HG03039 (cell line): ENCODE measurements at regions not wholly inside any gene's neighbourhood (a gene's known extent, or its start where the extent isn't known, plus 50 kb on each side); places are given as distances from the start of the nearest gene placed in this dataset.

ENCODE experiments used
- ATAC-seq: cut with Tn5 transposase; IDR thresholded peaks from one replicate; pipeline ENCODE4 v1.9.1; 2021; ENCODE audit warnings: mild to moderate bottlenecking, moderate library complexity; ENCODE audit not compliant: unreplicated experiment

DNA sequence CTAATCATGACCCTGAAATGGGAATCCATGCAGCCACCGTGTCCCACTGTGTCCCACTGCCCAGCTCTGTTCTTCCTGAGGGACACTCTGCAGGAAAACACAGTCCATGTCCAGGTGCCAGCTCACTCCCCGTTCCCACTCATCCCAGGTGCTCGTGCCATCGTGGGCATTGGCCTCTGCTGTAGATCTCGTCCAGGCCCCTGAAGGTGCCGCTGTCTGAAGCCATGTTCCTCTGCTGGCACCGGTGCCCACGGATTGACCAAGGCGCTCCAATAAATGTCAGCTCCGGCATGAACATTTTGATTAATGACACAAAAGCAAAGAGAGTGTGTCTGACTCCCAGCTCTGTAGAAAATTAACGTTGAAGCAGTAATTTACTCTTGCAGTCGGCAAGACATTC lies 280.1 kb upstream of the SALL3 start:
- ATAC-seq: no peak

DNA sequence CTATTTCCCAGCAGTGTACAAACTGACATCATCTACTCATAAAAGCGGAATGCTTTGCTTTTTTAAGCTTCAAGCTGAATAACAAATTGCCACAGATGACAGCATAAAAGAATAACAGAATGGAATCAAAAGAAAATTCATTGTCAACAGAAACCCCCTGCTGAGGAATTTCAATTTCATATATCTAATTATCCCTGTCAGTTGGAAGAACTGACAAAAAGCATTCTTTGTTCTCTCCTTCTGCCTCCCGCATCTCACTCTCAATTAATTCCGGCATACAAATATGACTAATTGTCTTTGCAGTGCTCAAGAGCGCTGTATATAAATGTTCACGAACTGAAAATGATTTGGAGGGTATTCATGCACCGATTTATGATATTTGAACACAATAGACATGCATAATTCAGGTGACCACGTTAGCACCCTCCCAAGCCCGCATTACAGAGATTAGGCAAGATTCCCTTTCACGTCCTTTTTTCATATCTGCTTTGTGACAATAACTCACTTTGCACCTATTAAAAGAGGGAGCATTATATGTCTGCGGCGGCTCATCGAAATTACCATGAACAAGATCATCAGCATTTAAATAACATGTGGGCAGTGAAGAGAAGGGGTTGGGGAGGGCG lies 277.7 kb upstream of the SALL3 start:
- no peak for ATAC-seq

DNA sequence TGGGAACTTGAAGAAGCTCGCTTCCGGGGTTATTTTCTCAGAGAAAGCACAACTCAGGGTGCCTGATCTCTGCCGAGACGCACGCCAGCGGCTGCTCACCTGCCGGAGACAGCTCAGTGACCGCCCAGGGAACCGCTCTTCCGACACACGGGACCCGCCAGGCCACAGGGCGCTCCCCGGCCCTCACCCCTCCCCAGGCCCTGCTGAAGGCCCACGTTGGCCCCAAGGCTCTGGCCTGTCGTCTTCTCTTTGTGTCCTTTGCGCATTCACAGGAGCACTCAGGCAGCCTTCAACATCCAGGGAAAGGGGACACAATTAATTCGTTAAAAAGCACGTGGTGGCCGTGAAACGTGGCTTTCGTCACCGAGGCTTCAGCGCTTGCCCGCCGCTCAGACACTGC lies 276.3 kb upstream of the SALL3 start:
- ATAC-seq: no peak

DNA sequence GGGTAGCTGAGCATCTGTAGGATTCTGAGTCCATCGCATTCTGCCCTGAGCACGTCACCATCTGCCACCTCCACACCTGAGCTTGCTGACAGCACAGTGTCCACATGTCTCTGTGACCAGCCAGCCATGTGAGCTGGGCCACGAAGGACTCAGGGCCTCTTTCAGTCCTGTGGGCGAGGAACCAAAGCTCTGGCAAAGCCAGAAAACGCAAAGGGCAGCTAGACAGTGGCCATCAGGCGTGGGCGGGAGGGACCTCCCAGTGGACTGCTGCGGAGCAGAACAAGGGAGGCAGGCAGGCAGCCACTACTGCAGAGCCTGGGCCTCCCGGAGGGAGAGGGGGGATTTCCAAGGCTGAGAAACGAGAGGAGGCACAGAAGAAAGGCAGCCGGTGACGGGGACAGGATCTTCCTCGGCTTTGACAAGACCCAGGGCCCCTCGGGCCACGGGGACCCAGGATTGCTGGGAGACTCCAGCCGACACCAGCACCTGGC lies 274.6 kb upstream of the SALL3 start:
- no peak for ATAC-seq

DNA sequence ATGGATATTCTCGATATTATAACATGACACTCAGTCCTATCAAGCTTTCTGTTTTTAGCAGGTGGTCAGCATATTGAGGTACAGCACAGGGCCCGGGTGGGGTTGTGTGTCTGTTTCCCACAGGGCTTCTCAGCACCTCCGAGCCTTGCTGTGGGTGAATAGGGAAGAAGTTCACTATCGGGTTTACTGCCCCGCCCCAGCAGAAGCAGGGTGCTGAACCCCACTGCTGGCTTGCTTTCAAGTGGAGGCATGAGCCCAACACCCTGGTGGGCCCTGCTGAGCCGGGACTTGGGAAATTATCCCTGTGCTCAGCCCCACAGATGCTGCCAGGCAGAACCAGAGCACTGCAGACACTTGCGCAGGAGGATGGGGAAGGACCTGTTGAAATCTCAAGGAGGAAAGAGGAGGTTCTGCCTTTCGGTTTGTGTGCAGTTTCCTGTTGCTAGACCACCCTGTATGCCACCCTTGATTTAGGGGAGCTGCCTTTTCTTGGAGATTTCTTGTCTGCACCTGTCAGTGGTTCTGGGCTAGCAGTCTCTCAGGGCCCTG lies 270.3 kb upstream of the SALL3 start:
- no peak for ATAC-seq

DNA sequence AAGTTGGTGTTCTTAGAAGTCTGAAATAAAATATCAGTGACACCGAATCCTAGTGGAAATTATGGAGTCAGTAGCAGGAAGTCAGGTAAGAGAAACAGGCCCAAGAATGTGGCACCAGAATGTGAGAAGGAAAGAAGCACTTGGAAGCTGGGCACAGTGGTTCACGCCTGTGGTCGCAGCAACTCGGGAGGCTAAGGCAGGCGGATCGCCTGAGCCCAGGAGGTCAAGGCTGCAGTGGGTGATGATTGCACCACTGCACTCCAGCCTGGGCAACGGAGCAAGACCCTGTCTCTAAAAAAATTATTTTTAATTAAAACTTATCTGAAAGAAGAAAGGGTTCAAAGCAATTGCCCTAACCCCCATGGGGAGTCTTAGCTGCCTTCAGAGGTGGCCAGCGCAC lies 268.3 kb upstream of the SALL3 start:
- ATAC-seq: no peak

DNA sequence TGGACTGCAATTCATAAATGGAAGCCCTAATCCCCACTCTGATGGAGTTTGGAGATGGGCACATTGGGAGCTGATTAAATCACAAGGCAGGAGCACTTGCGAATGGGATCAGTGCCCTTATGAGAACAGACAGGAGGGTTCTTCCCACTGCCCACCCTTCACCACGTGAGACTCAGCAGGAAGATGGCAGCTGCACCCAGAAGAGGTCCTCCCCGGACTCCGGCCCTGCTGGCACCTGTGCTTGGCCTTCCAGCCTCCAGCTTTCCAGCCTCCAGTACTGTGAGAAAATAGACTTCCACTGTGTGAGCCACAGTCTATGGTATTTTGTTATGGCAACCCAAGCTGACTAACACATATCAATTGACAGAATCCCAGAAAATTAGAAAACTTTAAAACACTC lies 267.6 kb upstream of the SALL3 start:
- no peak for ATAC-seq

DNA sequence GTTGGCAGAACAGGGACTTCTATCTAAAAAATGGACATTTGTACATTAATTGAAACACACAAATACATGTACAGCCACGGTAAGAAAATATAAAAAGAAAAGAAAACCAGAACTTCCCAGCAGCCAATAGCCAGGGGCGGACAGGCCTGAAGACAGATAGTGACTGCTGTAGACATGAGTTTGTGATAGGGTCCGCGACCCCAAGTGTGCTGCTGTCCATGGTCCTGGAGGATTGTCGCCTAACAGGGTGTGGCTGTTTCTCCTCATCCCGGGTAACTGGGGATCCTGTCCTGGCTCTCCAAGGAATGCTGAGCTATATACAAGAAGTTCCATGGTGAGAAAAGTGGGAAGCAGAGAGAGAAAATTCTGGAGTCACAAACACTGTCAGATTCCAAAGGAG lies 266.5 kb upstream of the SALL3 start:
- no peak for ATAC-seq

DNA sequence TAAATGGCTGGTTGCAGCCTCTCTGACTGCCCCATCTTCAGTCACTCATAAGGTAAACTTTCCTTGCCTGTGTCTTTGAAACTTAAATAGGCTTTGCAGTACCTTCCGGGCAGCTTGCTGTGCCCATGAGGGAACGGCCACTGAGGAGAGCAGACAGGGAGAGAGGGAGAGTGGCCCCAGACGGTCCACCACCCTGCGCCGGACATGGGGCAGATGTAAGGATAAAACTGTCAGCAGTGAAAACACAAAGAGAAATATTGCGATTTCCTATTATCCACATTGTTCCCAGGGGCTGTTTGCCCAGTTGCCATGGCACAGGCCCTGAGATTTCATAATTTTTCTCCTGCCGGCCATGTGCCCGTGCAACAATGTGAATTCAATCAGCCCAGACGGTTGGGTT lies 265.9 kb upstream of the SALL3 start:
- no peak for ATAC-seq

DNA sequence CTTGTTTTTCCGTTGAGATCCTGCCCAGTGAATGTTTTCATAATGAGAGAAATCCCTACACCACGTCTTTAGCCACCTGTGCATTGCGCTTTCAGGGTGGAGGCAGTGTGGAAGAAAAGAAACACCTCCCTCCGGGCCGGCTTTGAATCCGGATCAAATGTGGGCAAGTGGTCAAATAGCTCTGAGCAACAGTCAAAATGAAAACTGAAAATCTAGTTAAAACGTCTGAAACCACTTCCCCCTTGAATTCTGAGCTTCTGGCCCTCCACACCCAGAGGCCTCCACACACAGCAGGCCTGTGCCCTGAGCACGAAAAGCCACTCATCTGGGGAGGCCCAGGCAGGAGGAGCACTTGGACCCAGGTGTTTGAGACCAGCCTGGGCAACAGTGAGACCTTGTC lies 263.6 kb upstream of the SALL3 start:
- ATAC-seq: no peak

DNA sequence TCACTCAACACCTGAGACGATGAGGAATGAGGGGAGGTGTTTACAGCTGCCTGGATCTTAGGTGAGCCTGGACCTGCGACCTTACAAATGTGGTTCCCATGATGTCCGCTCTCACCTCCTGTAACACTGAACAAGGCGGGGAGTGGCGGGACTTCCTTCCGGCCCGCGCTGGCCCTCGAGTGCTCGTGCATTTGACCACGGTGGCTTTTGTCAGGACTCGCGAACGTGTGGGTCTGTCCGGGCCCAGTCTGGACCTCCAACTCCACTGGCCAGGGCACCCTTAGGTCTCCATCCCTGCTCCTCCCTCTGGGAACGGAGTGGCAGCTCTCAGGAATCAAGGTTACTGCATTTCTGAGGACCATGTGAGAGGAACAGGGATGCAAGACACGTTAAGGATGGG lies 263.0 kb upstream of the SALL3 start:
- no peak for ATAC-seq

DNA sequence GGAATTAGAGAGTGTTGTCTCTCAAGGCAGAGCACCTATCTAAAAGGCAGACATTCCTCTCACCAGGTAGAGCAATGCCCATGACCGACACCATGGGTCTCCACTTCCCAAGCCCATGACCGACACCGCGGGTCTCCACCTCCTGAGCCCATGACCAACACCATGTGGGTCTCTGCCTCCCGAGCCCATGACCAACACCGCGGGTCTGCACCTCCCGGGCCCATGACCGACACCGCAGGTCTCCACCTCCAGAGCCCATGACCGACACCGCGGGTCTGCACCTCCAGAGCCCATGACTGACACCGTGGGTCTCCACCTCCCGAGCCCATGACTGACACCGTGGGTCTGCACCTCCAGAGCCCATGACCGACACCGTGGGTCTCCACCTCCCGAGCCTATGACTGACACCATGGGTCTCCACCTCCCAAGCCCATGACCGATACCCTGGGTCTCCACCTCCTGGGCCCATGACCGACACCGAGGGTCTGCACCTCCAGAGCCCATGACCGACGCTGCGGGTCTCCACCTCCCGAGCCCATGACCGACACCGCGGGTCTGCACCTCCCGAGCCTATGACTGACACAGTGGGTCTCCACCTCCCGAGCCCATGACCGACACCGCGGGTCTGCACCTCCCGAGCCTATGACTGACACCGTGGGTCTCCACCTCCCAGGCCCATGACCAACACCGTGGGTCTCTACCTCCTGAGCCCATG lies 262.4 kb upstream of the SALL3 start:
- ATAC-seq: no peak

DNA sequence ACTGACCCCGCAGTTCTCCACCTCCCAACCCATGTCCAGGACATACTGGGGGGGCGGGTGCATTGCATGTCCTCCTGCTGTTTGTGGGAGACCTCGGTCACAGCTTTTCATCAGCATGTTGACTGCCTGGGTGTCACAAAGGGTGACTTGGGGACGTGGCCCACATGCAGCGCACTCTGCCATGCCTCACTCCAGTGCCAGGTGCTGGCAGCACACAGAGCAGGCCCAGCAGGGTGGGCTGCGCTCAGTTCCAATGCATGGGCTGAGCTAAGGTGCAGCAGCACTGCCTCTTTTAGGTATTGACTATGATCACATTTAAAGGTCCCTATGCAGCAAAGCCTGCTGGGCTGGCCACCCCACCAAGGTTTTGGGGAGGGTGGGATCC lies 261.9 kb upstream of the SALL3 start:
- no peak for ATAC-seq

DNA sequence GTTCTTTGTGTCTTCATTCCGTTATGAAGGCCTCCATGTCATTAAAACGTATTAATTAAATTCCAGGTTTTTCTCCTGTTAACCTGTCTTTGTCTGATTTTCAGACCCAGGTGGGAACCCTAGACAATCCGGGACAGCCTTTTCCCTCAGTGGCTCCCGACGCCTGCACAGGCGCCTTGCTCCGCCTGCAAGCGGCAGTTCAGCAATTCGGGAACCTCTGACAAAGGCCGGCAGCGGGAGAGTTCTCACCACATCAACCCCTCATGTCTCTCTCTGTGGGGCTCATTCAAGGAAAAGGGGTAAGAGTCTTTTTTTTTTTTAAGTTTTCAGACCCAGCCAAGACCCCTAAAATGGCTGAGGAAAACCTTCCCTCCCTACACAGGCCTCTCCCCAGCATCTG lies 259.8 kb upstream of the SALL3 start:
- ATAC-seq: no peak

DNA sequence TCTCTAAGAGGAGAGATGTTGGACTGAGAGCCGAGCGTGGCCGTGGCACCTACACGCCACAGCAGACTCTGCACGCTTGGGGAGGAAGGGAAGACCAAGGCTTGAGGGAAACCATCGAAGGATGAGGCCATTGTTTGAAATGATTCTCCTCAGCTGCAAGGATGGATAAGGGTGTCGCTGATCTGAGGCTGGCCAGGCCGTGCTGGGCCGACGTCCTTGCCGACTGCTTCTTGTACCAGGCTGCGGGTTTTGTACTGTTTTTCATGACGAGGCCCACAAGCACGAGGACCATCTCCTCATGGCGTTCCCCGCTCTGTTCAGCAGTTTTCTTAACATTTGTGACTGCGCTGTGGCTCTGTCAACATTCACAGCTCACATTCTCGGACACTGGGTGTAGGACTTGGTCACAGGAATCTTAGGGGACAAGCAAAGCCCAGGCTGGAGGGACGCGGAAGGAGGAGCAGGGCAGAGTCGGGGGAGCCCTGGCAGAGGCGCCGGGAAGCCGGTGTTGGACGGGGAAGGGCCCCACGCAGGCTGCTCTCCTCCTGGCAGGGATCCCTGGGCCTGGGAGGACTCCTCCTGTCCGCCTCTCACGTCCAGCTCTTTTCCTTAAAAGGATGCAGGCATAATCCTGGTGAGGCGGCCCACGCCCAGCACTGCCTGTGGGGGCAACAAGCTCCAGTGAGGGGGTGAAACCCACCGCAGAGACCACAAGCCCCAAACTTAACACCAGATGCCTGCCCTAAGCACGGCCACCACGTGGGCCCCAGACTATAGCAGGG lies 259.0 kb upstream of the SALL3 start:
- no peak for ATAC-seq

DNA sequence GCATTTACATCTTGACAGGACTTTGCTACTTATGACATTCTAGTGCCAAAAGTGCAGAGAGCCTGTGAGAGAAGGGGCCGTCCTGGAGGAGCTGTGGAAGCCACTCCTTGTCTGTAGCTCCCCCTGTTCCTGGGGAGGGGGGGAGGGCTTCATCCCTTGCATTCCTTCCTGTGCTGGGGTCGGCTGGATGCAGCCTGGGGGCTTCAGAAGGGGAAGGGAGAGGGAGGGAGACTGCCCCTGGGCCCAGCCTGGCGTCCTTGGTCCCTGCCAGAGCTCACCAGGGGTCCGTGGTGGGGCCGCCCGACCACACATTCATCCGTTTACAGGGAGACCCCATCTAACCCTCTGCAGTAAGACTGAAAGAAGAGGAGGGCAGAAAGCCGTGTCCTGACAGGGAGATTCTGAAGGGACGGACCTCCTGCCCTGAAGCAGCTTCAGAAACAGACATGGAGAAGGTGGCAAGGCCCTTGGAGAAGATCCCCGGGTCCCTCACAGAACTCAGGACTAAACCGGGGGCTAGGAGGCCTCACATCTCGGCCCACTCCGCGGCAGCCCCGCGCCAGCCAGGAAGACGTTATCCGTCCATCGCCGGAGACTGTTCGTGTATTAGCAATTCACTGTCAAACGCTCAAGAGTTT lies 258.3 kb upstream of the SALL3 start:
- no peak for ATAC-seq

DNA sequence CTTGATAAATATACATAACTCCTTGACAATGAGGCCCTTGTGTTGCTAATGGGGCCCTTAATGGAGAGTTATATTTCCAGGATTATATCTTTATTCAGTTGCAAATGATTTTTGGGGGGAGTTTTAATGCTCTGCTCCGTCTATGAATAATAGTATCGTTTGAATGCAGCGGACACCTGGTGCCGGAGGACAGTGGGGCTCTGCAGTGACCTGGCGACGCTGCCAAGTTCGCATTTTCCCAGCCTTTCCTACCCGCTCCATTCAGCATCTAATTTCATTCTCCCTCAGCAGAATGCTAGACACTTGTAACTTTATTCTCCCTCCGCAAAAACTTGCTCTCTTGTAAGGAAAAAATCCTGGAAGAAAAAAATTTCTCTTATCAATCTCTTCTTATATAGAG lies 257.6 kb upstream of the SALL3 start:
- ATAC-seq: no peak

DNA sequence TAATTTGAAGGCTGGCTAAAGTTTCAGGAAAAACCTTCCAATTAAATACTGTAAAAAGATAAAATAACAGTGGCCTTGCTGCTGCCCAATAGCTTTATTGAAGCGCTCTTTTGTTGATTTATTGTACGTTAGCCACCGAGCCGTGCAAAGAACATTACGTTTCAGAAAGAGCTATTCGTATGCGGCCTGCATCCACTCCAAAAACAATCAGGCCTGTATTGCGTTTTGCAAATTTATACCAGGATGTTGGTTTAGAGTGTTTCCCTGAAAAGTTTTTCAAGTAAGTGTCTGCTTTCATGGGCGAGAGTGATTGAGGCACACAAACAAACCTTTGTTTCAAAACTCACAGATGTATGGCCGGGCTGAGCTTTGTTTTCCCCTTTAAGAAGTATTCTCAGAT lies 257.2 kb upstream of the SALL3 start:
- ATAC-seq: no peak

DNA sequence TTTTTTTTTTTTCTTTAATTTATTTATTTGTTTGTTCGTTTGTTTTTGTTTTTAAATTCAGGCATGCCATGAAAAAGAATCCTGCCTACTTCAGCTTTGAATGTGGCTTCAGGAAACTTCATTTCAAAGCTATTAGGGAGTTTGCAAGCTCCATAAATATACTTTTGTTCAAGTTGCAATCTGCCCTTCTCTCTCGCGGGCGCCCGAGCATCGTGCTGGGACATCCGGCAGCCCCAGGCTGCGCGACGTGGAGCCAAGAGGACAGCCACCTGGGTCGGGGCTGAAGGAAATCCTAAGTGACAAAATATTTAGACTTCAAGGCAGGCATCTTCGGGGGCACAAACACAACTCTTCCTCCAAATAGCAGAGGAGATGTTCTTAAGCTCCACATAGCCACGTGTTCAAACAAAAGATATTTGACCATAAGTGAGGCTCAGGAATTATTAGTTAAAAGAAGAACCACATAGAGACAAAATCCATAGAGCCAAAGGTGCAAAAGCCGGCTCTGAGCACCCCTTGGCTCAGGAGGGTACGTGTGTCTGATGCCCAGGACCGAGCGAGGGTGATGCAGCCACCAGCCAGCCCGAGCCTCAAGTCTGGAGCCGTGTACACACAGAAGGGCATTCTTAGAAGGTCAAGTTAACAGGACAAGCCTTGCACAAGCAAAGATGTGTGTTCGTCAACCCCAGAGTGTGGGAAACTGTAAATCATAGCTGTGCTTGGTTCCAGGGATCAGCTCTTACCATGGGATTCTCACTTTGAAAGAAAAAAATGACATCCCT lies 256.5 kb upstream of the SALL3 start:
- no peak for ATAC-seq

DNA sequence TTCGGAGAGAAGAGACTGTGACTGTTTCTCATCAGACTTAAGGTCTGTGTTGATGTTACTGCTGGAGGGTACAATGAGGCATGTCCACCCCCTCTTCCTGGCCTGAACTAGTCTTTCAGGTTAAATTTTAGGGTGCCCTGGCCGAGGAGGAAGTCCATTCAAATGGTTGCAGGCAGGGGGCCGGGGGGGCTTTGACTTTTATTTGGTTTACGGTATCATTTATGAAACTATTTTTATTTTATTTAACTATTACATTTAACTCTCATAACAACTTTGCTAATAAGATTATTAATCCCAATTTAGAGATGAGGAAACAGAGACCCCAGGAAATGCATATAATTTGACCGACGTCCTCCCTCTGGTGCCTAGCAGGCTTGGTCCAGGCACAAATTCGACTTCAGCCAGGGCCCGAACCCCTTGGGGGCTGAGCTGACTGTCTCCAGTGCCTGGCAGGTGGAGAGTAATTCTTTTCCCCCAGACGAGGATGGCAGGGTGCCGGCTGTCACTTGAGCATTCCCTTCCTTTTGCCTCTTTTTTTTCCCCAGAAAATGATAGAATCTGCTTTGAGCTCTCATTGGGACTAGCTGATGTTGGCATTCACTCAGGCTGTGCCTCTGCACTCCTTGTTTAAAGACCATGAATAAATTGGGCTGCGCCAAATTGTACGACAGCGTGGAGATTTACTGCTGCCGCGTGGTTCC lies 255.3 kb upstream of the SALL3 start:
- no peak for ATAC-seq
